HG02798 (cell line): ENCODE measurements at regions not wholly inside any gene's neighbourhood (a gene's known extent, or its start where the extent isn't known, plus 50 kb on each side); places are given as distances from the start of the nearest gene placed in this dataset.
"Not testable (repeated sequence)": the region's sequence is repeated elsewhere in the genome, so short reads cannot be mapped to it uniquely, and the experiment has no call there.

ENCODE experiments used
- ATAC-seq: cut with Tn5 transposase; IDR thresholded peaks from one replicate; pipeline ENCODE4 v1.9.1; 2021; ENCODE audit warnings: mild to moderate bottlenecking; ENCODE audit not compliant: unreplicated experiment, poor library complexity

GRCh38 chr13:89361909-89362308, 1690.7 kb downstream of the SLITRK5 start:
- ATAC-seq: no peak

- ATAC-seq: no peak
Observed at GRCh38 chr13:89363144-89363543, 1692.0 kb downstream of the SLITRK5 start.

- no peak for ATAC-seq
Observed at GRCh38 chr13:89372193-89372592, 1701.0 kb downstream of the SLITRK5 start.

GRCh38 chr13:89375839-89376238, 1704.7 kb downstream of the SLITRK5 start:
- no peak for ATAC-seq

- no peak for ATAC-seq
Observed at GRCh38 chr13:89380101-89380500, 1708.9 kb downstream of the SLITRK5 start.

GRCh38 chr13:89382981-89383380, 1711.8 kb downstream of the SLITRK5 start:
- no peak for ATAC-seq

DNA sequence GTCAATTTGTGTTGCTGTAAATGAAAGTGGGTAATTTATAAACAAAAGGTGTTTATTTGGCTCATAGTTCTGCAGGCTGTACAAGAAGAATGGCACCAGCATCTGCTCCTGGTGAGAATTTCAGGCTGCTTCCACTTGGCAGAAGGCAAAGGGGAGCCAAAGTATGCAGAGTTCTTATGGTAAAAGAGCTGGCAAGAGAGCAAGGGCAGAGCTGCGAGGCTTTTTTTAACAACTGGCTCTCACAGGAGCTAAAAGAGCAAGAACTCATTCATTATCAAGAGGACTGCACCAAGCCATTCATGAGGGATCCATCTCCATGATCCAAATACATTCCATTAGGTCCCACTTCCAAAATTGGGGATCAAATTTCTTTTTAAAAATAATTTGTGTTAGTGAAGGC, 1712.7 kb downstream of the SLITRK5 start:
- ATAC-seq: no peak

- ATAC-seq: no peak
Observed at GRCh38 chr13:89393758-89394304, 1722.7 kb downstream of the SLITRK5 start.

GRCh38 chr13:89401264-89401675, 1730.1 kb downstream of the SLITRK5 start:
- ATAC-seq: no peak

DNA sequence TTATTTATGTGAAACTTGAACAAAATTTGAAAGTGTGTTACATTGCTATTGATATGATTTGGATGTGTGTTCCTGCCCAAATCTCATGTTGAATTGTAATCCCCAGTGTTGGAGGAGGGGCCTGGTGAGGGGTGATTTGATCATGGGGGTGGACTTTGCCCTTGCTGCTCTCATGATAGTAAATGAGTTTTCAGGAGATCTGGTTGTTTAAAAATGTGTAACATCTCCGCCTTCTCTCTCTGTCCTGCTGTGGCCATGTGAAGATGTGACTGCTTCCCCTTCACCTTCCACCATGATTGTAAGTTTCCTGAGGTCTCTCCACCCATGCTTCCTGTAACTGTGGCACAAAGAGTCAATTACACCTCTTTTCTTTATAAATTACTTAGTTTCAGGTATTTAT, 1731.0 kb downstream of the SLITRK5 start:
- ATAC-seq: no peak

- ATAC-seq: not testable (repeated sequence)
Observed at GRCh38 chr13:89406096-89406495, 1734.9 kb downstream of the SLITRK5 start.

GRCh38 chr13:89407357-89407756, 1736.2 kb downstream of the SLITRK5 start:
- ATAC-seq: no peak

GRCh38 chr13:89432997-89433396, 1761.8 kb downstream of the SLITRK5 start:
- no peak for ATAC-seq

GRCh38 chr13:89434624-89435023, 1763.5 kb downstream of the SLITRK5 start:
- ATAC-seq: not testable (repeated sequence)

- ATAC-seq: no peak
Observed at GRCh38 chr13:89454681-89455080, 1783.5 kb downstream of the SLITRK5 start.

DNA sequence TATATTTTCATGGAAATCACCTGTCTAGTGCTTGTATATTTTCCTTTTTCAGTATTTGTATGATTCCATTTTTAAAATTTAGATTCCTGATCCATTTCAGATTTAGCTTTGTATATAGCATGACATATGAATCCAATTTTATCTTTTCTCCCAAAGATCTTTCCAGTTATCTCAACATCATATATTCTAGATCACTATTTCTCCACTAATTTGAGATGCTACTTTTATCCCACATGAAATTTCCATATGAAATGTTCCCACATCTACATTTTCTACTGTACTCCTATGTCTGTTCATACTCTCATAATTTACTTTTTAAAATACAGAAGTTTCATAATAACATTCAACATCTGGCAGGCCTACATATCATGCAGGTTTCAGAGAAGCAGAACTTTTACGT, 1784.1 kb downstream of the SLITRK5 start:
- no peak for ATAC-seq

DNA sequence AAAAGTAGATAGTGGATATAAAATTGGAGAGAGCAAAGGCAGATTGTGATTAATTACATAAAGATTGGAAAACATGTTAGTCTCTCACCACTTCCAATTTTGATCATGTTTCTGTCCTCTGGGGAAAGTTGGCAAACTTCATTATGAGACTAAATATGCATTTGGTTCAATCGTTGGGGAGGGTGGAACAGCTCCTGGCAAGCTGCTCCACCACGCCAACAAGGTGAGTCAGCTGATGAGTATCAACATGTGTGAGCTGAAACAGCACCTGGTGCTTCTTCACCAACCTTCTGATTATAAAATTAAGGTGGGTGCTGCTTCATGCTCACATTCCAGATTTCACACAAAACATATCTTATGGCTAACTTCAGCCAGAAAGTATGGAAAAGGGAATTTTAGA, 1784.6 kb downstream of the SLITRK5 start:
- ATAC-seq: no peak

DNA sequence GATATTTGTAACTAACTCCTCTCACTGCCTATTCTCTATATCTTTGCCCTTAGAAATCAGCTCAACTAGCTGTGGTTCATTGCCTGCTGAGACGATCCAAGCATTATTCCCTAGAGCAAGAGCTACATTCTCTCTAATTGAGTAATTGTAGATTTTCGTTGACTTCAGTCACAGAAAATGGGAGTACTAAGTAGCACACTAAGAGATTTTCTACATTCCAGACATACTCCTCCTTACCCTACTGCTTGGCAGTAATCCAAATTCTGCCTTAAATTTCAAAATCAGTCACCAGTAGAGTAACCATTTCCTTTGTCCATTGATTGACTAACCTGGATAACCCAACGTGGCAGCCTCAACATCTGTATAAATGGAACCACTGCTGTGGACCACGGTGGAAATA, 1786.8 kb downstream of the SLITRK5 start:
- ATAC-seq: no peak

DNA sequence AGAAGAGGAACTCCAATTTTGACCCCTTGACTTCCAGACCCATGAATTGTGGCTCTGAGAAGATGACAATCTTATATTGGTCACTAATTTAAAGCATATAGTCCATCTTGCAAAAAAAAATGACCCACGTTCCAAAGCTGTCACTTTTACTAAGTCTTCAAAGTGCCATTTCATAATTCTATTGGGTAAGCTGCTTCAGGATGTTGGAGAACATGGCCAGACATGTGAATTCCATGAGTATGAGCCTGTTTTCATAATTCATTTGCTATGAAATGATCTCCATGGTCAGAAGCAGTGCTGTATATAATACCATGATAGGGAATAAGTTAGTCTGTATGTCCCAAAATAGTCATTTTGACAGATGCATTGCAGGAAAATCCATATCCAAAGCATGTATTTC, 1787.3 kb downstream of the SLITRK5 start:
- ATAC-seq: no peak

DNA sequence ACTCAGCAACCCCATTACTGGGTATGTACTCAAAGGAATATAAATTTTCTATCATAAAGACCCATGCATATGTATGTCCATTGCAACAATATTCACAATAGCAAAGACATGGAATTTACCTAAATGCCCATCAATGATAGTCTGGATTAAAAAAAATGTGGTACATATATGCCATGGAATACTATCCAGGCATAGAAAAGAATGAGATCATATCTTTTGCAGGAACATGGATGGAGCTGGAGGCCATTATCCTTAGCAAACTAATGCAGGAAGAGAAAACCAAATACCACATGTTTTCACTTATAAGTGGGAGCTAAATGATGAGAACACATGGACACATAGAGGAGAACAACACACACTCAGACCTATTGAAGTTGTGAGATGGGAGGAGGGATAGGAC, 1789.7 kb downstream of the SLITRK5 start:
- not testable (repeated sequence) for ATAC-seq

DNA sequence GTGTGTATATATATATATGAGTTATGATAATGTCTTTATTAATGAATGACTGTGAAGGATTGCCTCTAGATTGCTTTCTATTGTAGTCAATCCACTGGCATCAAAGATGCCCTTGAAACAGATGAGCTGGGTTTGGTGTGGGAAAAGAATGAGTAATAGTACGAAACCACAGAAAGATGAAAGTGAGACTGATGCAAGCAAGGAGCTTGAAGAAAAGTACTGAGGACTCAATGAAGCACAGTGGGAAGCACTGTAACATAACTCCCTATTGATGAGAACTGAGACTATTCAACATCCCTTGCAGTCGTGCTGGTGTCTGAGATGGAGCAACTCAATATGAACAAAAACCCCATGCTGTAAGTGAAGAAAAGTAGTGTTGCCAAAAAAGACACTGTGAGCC, 1794.2 kb downstream of the SLITRK5 start:
- ATAC-seq: no peak

DNA sequence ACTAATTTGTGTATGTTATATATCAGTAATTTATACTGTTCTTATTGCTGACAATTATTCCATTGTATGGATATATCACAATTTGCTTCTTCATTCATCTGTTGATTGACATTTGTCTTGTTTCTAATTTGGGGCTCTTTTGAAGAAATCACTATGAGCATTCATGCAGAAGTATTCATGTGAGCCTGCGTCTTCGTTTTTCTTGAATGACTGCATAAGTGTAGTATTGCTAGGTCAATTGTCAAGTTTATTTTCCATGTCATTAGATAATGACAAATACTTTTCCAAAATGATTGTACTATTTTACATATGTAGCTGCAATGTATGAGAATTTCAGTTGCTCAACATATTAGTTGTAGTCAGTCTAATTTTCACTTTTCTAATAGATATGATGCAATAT, 1796.9 kb downstream of the SLITRK5 start:
- ATAC-seq: no peak

DNA sequence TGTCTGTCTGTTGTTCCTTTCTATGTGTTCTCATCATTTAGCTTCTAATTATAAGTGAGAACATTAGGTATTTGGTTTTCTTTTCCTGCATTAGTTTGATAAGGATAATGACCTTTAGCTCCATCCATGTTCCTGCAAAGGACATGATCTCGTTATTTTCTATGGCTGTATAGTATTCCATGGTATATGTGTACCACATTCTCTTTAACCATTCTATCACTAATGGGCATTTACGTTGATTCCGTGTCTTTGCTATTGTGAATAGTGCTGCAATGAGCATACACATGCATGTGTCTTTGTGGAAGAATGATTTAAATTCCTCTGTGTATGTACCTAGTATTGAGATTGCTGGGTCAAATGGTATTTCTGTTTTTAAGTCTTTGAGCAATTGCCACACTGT, 1799.7 kb downstream of the SLITRK5 start:
- no peak for ATAC-seq
